OCI-LY7 (cell line): ENCODE measurements at regions not wholly inside any gene's neighbourhood (a gene's known extent, or its start where the extent isn't known, plus 50 kb on each side); places are given as distances from the start of the nearest gene placed in this dataset.

Source experiments
- BruUV-seq: library from RNA; stranded (reverse); fragments of 400-500 nt; replicated peaks from 2 replicates; lab custom pipeline; 2021; lab: Mats Ljungman, UMichigan
- CTCF ChIA-PET: fragments of 300-600 bp; sonication (Branson Sonifier 250); formaldehyde crosslinking; loops from one replicate; lab custom pipeline; 2022; ENCODE audit warnings: antibody characterized with exemption; ENCODE audit not compliant: unreplicated experiment; lab: Charles Lee
- POLR2A ChIA-PET: fragments of 300-600 bp; sonication (Branson Sonifier 250); formaldehyde crosslinking; loops from one replicate; lab custom pipeline; 2022; ENCODE audit warnings: antibody characterized with exemption; lab: Charles Lee
- DNase-seq: peaks from one replicate; pipeline ENCODE4 v3.0.0-alpha.2; 2015; ENCODE audit warnings: low spot score
- H2AFZ ChIP-seq: fragments of 200-600 bp; sonication (generic), shearing (Covaris generic); 2 replicates; pipeline ENCODE4 v1.6.1; 2014; ENCODE audit warnings: mild to moderate bottlenecking, antibody characterized with exemption, low read length, moderate library complexity
- H3K27ac ChIP-seq: fragments of 200-600 bp; sonication (generic); 2 replicates; pipeline ENCODE4 v1.5.1; 2014; ENCODE audit warnings: mixed run types, low read depth, mild to moderate bottlenecking, moderate library complexity, low read length, inconsistent platforms; ENCODE audit not compliant: poor library complexity, severe bottlenecking
- H3K36me3 ChIP-seq: fragments of 200-600 bp; sonication (generic); 2 replicates; pipeline ENCODE4 v1.6.1; 2014; ENCODE audit warnings: mild to moderate bottlenecking, antibody characterized with exemption, low read length, moderate library complexity, mixed read lengths; ENCODE audit not compliant: insufficient read depth
- H3K4me1 ChIP-seq: fragments of 200-600 bp; sonication (generic); 2 replicates; pipeline ENCODE4 v1.5.1; 2014; ENCODE audit warnings: mild to moderate bottlenecking, low read length; ENCODE audit not compliant: insufficient read depth, poor library complexity, severe bottlenecking
- H3K4me2 ChIP-seq: fragments of 200-600 bp; sonication (generic); 2 replicates; pipeline ENCODE4 v1.6.1; 2014; ENCODE audit warnings: mild to moderate bottlenecking, low read length
- H3K4me3 ChIP-seq: fragments of 200-600 bp; sonication (generic); 2 replicates; pipeline ENCODE4 v1.5.1; 2014; ENCODE audit warnings: mild to moderate bottlenecking, low read depth, low read length; ENCODE audit not compliant: poor library complexity, severe bottlenecking
- H3K79me2 ChIP-seq: fragments of 200-600 bp; sonication (generic); 2 replicates; pipeline ENCODE4 v1.6.1; 2016; ENCODE audit warnings: low read depth, mild to moderate bottlenecking, low read length, moderate library complexity, mixed read lengths; ENCODE audit not compliant: insufficient read depth
- H3K9me2 ChIP-seq: fragments of 200-600 bp; sonication (generic); 2 replicates; pipeline ENCODE4 v1.6.1; 2016; ENCODE audit warnings: mild to moderate bottlenecking, low read length, mixed read lengths; ENCODE audit not compliant: insufficient read depth
- H3K9me3 ChIP-seq: fragments of 200-600 bp; sonication (generic); 2 replicates; pipeline ENCODE4 v1.6.1; 2014; ENCODE audit warnings: mild to moderate bottlenecking, mixed run types, low read length, mixed read lengths
- H4K20me1 ChIP-seq: fragments of 200-600 bp; sonication (generic); 2 replicates; pipeline ENCODE4 v1.6.1; 2014; ENCODE audit warnings: mild to moderate bottlenecking, antibody characterized with exemption, low read length, moderate library complexity, mixed read lengths; ENCODE audit not compliant: insufficient read depth
- CTCF ChIP-seq: fragments of 200-600 bp; sonication (generic); conservative IDR thresholded peaks from 2 replicates; pipeline ENCODE4 v1.5.1; 2014; ENCODE audit warnings: mild to moderate bottlenecking, antibody characterized with exemption, low read length, moderate library complexity, mixed read lengths
- EZH2phosphoT487 ChIP-seq: fragments of 200-600 bp; sonication (generic); IDR thresholded peaks from 2 replicates; pipeline ENCODE4 v1.6.1; 2018; ENCODE audit warnings: low read depth, borderline replicate concordance, mild to moderate bottlenecking, mixed run types, antibody characterized with exemption, low read length, moderate library complexity, mixed read lengths
- intact Hi-C: fragments of 100-400 bp; cut with micrococcal nuclease; formaldehyde crosslinking; loops from one replicate; pipeline ENCODE4 v1.10.0; 2022; ENCODE audit not compliant: unreplicated experiment

GRCh38 chr22:22155607-22156006, 89.0 kb upstream of the VPREB1 start:
- Histone ChIP-seq H3K79me2 (no peaks in the 10 kb centered on the region), H3K9me3 (0 out of 2 replicates have a peak, but pooled peaks cover 4% of the 10 kb centered on the region), H3K9me2 (no peaks in the 10 kb centered on the region), H3K36me3 (no peaks in the 10 kb centered on the region), H3K4me2 (peak overlapping the region; percentile 72), H2AFZ (peak overlapping the region; percentile 75; the same call in 1 of the 2 replicates), H3K4me1 (peaks cover 52% of the 10 kb centered on the region), H3K27ac (peak overlapping the region; percentile 84), H4K20me1 (no peaks in the 10 kb centered on the region), H3K4me3 (no peak overlapping the region)
- intact Hi-C loops = loop anchor here (1.0 to 5.0 kb wide), 8 partner anchors 13 to 167 kb away; no protein-coding TSS in a partner anchor
- CTCF ChIA-PET = no interaction called here
- BruUV-seq = no TSS peak
- TF ChIP-seq EZH2phosphoT487 (no peak), CTCF (no peak)
- POLR2A ChIA-PET = interaction anchor here (0.8 to 0.9 kb wide), 2 partner anchors 10 to 41 kb away, joined by 3 read pairs; no protein-coding TSS in a partner anchor
- no peak for DNase-seq

- no peak overlapping the region for H3K4me2 ChIP-seq
- no peaks in the 10 kb centered on the region for H3K36me3 ChIP-seq
- no peaks in the 10 kb centered on the region for H3K79me2 ChIP-seq
- H3K9me2 ChIP-seq = no peaks in the 10 kb centered on the region
- 0 out of 2 replicates have a peak, but pooled peaks cover 4% of the 10 kb centered on the region for H3K9me3 ChIP-seq
- no peak for TF ChIP-seq CTCF
- TF ChIP-seq EZH2phosphoT487 = no peak
- DNase-seq = no peak
- POLR2A ChIA-PET = interaction anchor here (0.7 to 1.0 kb wide), 4 partner anchors 11 to 42 kb away, joined by 3 to 4 read pairs (median 4); no protein-coding TSS in a partner anchor
- H3K4me3 ChIP-seq = no peak overlapping the region
- no peak overlapping the region for H3K27ac ChIP-seq
- intact Hi-C loops = loop anchor here (5.0 kb wide), 1 partner anchor 142 kb away; no protein-coding TSS in a partner anchor
- peaks cover 52% of the 10 kb centered on the region for H3K4me1 ChIP-seq
- BruUV-seq = no TSS peak
- H2AFZ ChIP-seq = no peak overlapping the region; the same call in 1 of the 2 replicates
- H4K20me1 ChIP-seq = no peaks in the 10 kb centered on the region
- CTCF ChIA-PET = no interaction called here
Observed at GRCh38 chr22:22155146-22155545, 89.4 kb upstream of the VPREB1 start.

GRCh38 chr22:22154040-22154439, 90.5 kb upstream of the VPREB1 start:
- Histone ChIP-seq H4K20me1 (no peaks in the 10 kb centered on the region), H3K79me2 (no peaks in the 10 kb centered on the region), H3K9me2 (no peaks in the 10 kb centered on the region), H3K4me3 (no peak overlapping the region), H3K4me1 (peaks cover 43% of the 10 kb centered on the region), H3K9me3 (no peaks in the 10 kb centered on the region), H2AFZ (no peak overlapping the region), H3K36me3 (no peaks in the 10 kb centered on the region), H3K27ac (no peak overlapping the region), H3K4me2 (no peak overlapping the region)
- no peak for DNase-seq
- no TSS peak for BruUV-seq
- no peak for TF ChIP-seq CTCF
- no peak for TF ChIP-seq EZH2phosphoT487
- ChIA-PET CTCF (no interaction called here), POLR2A (no interaction called here)
- intact Hi-C loops = no loop called here
